GM23248 (cell line): ENCODE measurements at regions not wholly inside any gene's neighbourhood (a gene's known extent, or its start where the extent isn't known, plus 50 kb on each side); places are given as distances from the start of the nearest gene placed in this dataset.

Experiments used
- EZH2 ChIP-seq: fragments of 200-600 bp; sonication (generic); IDR thresholded peaks from 2 replicates; pipeline ENCODE4 v1.6.1; 2018; ENCODE audit warnings: antibody characterized with exemption, mild to moderate bottlenecking; ENCODE audit not compliant: insufficient read depth, poor library complexity, severe bottlenecking
- EZH2phosphoT487 ChIP-seq: fragments of 200-600 bp; sonication (generic); IDR thresholded peaks from 2 replicates; pipeline ENCODE4 v1.6.1; 2018; ENCODE audit warnings: antibody characterized with exemption, moderate library complexity, mild to moderate bottlenecking, low read depth; ENCODE audit not compliant: insufficient read depth

GRCh38 chr2:163436963-163437362 is 298.8 kb downstream of the FIGN start:
- no peak for TF ChIP-seq EZH2
- TF ChIP-seq EZH2phosphoT487: no peak
